ENCODE measurements at regions not wholly inside any gene's neighbourhood (a gene's known extent, or its start where the extent isn't known, plus 50 kb on each side); places are given as distances from the start of the nearest gene placed in this dataset.

DNA sequence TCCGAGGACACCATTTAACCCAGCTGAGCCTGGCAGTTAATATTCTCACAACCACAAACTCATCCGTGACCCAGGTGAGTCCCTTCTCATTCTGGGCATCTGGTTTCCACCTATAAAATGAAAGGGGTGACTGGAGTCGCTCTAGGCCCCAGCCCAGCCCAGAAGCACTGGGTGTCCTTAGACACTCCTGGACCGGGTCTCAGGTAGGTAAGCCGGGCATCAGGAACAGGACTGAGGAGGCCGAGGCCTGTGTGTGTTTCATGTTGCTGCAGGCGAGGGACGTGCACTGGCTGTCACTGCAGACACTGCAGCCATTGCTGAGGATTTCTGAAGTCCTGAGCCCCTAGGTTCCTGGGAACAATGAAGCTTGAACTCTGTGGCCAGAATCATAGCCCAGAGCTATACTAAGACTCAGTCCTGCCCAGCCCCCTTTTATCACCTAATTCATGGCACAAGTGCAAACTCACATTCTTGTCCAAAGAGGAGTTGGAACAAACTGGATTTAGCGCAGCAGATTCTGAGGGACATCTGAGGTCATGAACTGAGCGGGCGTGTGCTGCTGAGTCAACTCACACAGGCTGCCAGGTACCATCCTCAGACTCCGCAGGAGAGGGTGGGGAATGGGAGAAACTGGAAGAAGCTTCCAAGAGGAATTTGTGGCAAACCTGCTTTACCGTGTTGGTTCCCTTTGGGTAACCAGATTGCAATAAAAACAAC is 184.9 kb downstream of the FAM43A start:
- no peak overlapping the region for H3K4me3 Mint-ChIP-seq

More for the DNA sequence above, 184.9 kb downstream of the FAM43A start:
- H3T11ph ChIP-seq (ENCODE audit: low read length) = no peak overlapping the region
- H3K14ac ChIP-seq (ENCODE audit: insufficient read depth, low read length) = no peak overlapping the region
- H3K27me3 ChIP-seq (ENCODE audit: insufficient read depth, low read length) = no peaks in the 10 kb centered on the region
- TF ChIP-seq, protein P1, sequence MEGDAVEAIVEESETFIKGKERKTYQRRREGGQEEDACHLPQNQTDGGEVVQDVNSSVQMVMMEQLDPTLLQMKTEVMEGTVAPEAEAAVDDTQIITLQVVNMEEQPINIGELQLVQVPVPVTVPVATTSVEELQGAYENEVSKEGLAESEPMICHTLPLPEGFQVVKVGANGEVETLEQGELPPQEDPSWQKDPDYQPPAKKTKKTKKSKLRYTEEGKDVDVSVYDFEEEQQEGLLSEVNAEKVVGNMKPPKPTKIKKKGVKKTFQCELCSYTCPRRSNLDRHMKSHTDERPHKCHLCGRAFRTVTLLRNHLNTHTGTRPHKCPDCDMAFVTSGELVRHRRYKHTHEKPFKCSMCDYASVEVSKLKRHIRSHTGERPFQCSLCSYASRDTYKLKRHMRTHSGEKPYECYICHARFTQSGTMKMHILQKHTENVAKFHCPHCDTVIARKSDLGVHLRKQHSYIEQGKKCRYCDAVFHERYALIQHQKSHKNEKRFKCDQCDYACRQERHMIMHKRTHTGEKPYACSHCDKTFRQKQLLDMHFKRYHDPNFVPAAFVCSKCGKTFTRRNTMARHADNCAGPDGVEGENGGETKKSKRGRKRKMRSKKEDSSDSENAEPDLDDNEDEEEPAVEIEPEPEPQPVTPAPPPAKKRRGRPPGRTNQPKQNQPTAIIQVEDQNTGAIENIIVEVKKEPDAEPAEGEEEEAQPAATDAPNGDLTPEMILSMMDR (conservative IDR thresholded peaks at IDR 0.05) = no peak
- Mint-ChIP-seq H3K27me3 (ENCODE audit: low read depth) (peaks cover 5% of the 10 kb centered on the region), H3K36me3 (ENCODE audit: insufficient read depth in 1 of 3, low read depth in 3 of 3) (peaks cover 0 to 8% (median 0%) of the 10 kb centered on the region in 3 experiments; a peak in 2 of 7 replicates), H3K27ac (no peak overlapping the region; a peak in 1 of 7 replicates), H3K4me1 (peaks cover 26 to 36% of the 10 kb centered on the region in 2 experiments), H3K9me3 (peaks cover 5 to 7% of the 10 kb centered on the region in 2 experiments; a peak in 4 of 5 replicates)
- H4K8ac ChIP-seq (replicated peaks; ENCODE audit: insufficient read length, low read depth, low read length) = no peak overlapping the region
- DNase-seq = no peak
- H4K5ac ChIP-seq (ENCODE audit: insufficient read length, low read depth, low read length) = no peak overlapping the region
- H2BK15ac ChIP-seq (ENCODE audit: low read depth, low read length) = no peak overlapping the region
- H4K91ac ChIP-seq (ENCODE audit: insufficient read length, low read depth, low read length) = no peak overlapping the region
- no peak overlapping the region for H2AK5ac ChIP-seq (ENCODE audit: insufficient read length, low read length)
- H3K18ac ChIP-seq (ENCODE audit: insufficient read length, low read depth, low read length) = no peak overlapping the region
- H3K9ac ChIP-seq (ENCODE audit: extremely low read depth, insufficient read length, low read length) = no peak overlapping the region
- no CpG with 5 or more reads among the region's 13 CpGs for WGBS (ENCODE audit: extremely low coverage, insufficient read length, low lambda C conversion rate)
- no peaks in the 10 kb centered on the region for H3K79me1 ChIP-seq (ENCODE audit: insufficient read depth, low read depth, low read length, poor library complexity, severe bottlenecking)
- H3K9me3 ChIP-seq (ENCODE audit: control insufficient read depth, low read depth, low read length) = no peaks in the 10 kb centered on the region
- no peaks in the 10 kb centered on the region for H3K23me2 ChIP-seq (ENCODE audit: insufficient read length, low read depth, low read length, poor library complexity, severe bottlenecking)
- no peak overlapping the region for H3K4ac ChIP-seq (ENCODE audit: low read depth, low read length)
- H3K23ac ChIP-seq (ENCODE audit: insufficient read length, low read depth, low read length) = no peak overlapping the region
- no peak overlapping the region for H2BK120ac ChIP-seq (ENCODE audit: low read depth, low read length, poor library complexity, severe bottlenecking)
- H3K79me2 ChIP-seq (ENCODE audit: insufficient read depth, low read length) = no peaks in the 10 kb centered on the region
- no peak overlapping the region for H3K56ac ChIP-seq (ENCODE audit: insufficient read length, low read depth, low read length)
- H3K4me2 ChIP-seq (ENCODE audit: insufficient read depth, insufficient read length, low read length) = no peak overlapping the region
- no peak overlapping the region for H2BK5ac ChIP-seq (ENCODE audit: insufficient read length, low read length)
- no peak overlapping the region for H2BK12ac ChIP-seq (ENCODE audit: insufficient read length, low read depth, low read length)
- H4K20me1 ChIP-seq (ENCODE audit: control insufficient read depth, insufficient read depth, insufficient read length) = peaks cover 2% of the 10 kb centered on the region
- no peak overlapping the region for H3K27ac ChIP-seq (ENCODE audit: insufficient read length, low read depth, low read length)
- peaks cover 4% of the 10 kb centered on the region; the same call in 1 of the 2 replicates for H3K4me1 ChIP-seq (ENCODE audit: insufficient read depth, low read length)
- no peak overlapping the region for H2AFZ ChIP-seq (ENCODE audit: low read length)
- no peak overlapping the region for H2BK20ac ChIP-seq (ENCODE audit: low read depth, low read length, poor library complexity, severe bottlenecking)
